Activated T-helper 17 cell treated with anti-CD3 and anti-CD28 coated beads, Interleukin-2, amount 50 U/mL, for 72 hours (primary cell): ENCODE measurements at regions not wholly inside any gene's neighbourhood (a gene's known extent, or its start where the extent isn't known, plus 50 kb on each side); places are given as distances from the start of the nearest gene placed in this dataset.
A peak's percentile ranks its signal among the peaks of the same experiment; 100 is the strongest.
"Not testable (repeated sequence)": the region's sequence is repeated elsewhere in the genome, so short reads cannot be mapped to it uniquely, and the experiment has no call there.

Experiments
- ATAC-seq: fragments of 150-1000 bp; cut with Tn5 transposase; replicated peaks from 2 replicates; pipeline ENCODE4 v1.10.0; 2021; ENCODE audit warnings: mild to moderate bottlenecking, moderate library complexity
- H3K27ac Mint-ChIP-seq: one replicate; pipeline ENCODE4 v1.8.0; 2022; ENCODE audit warnings: mixed read lengths
- H3K27me3 Mint-ChIP-seq: one replicate; pipeline ENCODE4 v1.8.0; 2022; ENCODE audit warnings: mixed read lengths
- H3K36me3 Mint-ChIP-seq: one replicate; pipeline ENCODE4 v1.8.0; 2022; ENCODE audit warnings: low read depth, mild to moderate bottlenecking, mixed read lengths
- H3K4me1 Mint-ChIP-seq: one replicate; pipeline ENCODE4 v1.8.0; 2022; ENCODE audit warnings: mixed read lengths
- H3K4me3 Mint-ChIP-seq: one replicate; pipeline ENCODE4 v1.8.0; 2022; ENCODE audit warnings: mild to moderate bottlenecking, mixed read lengths
- H3K9me3 Mint-ChIP-seq: one replicate; pipeline ENCODE4 v1.8.0; 2022; ENCODE audit warnings: mixed read lengths

- Mint-ChIP-seq H3K4me1 (no peaks in the 10 kb centered on the region), H3K27me3 (peaks cover 7% of the 10 kb centered on the region), H3K4me3 (no peak overlapping the region), H3K9me3 (no peaks in the 10 kb centered on the region), H3K36me3 (no peaks in the 10 kb centered on the region), H3K27ac (no peak overlapping the region)
- peak; percentile 31 for ATAC-seq
Measured at GRCh38 chr13:60267498-60268202, 103.9 kb upstream of the DIAPH3 start.

GRCh38 chr13:60268203-60268555, 104.5 kb upstream of the DIAPH3 start:
- peaks cover 5% of the 10 kb centered on the region for H3K27me3 Mint-ChIP-seq
- H3K9me3 Mint-ChIP-seq = no peaks in the 10 kb centered on the region
- no peaks in the 10 kb centered on the region for H3K4me1 Mint-ChIP-seq
- H3K27ac Mint-ChIP-seq = no peak overlapping the region
- no peak for ATAC-seq
- H3K4me3 Mint-ChIP-seq = no peak overlapping the region
- H3K36me3 Mint-ChIP-seq = no peaks in the 10 kb centered on the region

GRCh38 chr13:60273971-60274527, 110.3 kb upstream of the DIAPH3 start:
- Mint-ChIP-seq H3K9me3 (no peaks in the 10 kb centered on the region), H3K4me1 (no peaks in the 10 kb centered on the region), H3K27me3 (peaks cover 6% of the 10 kb centered on the region), H3K36me3 (no peaks in the 10 kb centered on the region), H3K27ac (no peak overlapping the region), H3K4me3 (no peak overlapping the region)
- no peak for ATAC-seq

- Mint-ChIP-seq H3K27me3 (peaks cover 6% of the 10 kb centered on the region), H3K4me3 (no peak overlapping the region), H3K27ac (no peak overlapping the region), H3K9me3 (no peaks in the 10 kb centered on the region), H3K36me3 (no peaks in the 10 kb centered on the region), H3K4me1 (no peaks in the 10 kb centered on the region)
- ATAC-seq = no peak
Measured at GRCh38 chr13:60274655-60275054, 110.9 kb upstream of the DIAPH3 start.

- H3K27me3 Mint-ChIP-seq = peaks cover 7% of the 10 kb centered on the region
- no peak overlapping the region for H3K4me3 Mint-ChIP-seq
- no peaks in the 10 kb centered on the region for H3K36me3 Mint-ChIP-seq
- H3K9me3 Mint-ChIP-seq = no peaks in the 10 kb centered on the region
- no peak for ATAC-seq
- H3K4me1 Mint-ChIP-seq = no peaks in the 10 kb centered on the region
- H3K27ac Mint-ChIP-seq = no peak overlapping the region
Measured at GRCh38 chr13:60275208-60275607, 111.5 kb upstream of the DIAPH3 start.

GRCh38 chr13:60280524-60280923, 116.5 kb upstream of the TDRD3 start:
- not testable (repeated sequence) for ATAC-seq, H3K36me3 Mint-ChIP-seq, H3K27ac Mint-ChIP-seq, H3K9me3 Mint-ChIP-seq, H3K4me1 Mint-ChIP-seq, H3K4me3 Mint-ChIP-seq
- peaks cover 14% of the 10 kb centered on the region for H3K27me3 Mint-ChIP-seq

- no peak overlapping the region for H3K27ac Mint-ChIP-seq
- no peak for ATAC-seq
- peaks cover 14% of the 10 kb centered on the region for H3K27me3 Mint-ChIP-seq
- no peaks in the 10 kb centered on the region for H3K9me3 Mint-ChIP-seq
- H3K4me3 Mint-ChIP-seq = no peak overlapping the region
- no peaks in the 10 kb centered on the region for H3K36me3 Mint-ChIP-seq
- H3K4me1 Mint-ChIP-seq = no peaks in the 10 kb centered on the region
Measured at GRCh38 chr13:60282186-60282585, 114.8 kb upstream of the TDRD3 start.

GRCh38 chr13:60282708-60283107, 114.3 kb upstream of the TDRD3 start:
- no peaks in the 10 kb centered on the region for H3K9me3 Mint-ChIP-seq
- ATAC-seq = no peak
- H3K4me1 Mint-ChIP-seq = no peaks in the 10 kb centered on the region
- H3K36me3 Mint-ChIP-seq = no peaks in the 10 kb centered on the region
- H3K27me3 Mint-ChIP-seq = peaks cover 14% of the 10 kb centered on the region
- H3K4me3 Mint-ChIP-seq = no peak overlapping the region
- H3K27ac Mint-ChIP-seq = no peak overlapping the region

- H3K4me1 Mint-ChIP-seq = no peaks in the 10 kb centered on the region
- H3K36me3 Mint-ChIP-seq = no peaks in the 10 kb centered on the region
- no peak overlapping the region for H3K27ac Mint-ChIP-seq
- no peak for ATAC-seq
- no peaks in the 10 kb centered on the region for H3K9me3 Mint-ChIP-seq
- H3K4me3 Mint-ChIP-seq = no peak overlapping the region
- H3K27me3 Mint-ChIP-seq = peaks cover 2% of the 10 kb centered on the region
Measured at GRCh38 chr13:60286707-60287106, 110.3 kb upstream of the TDRD3 start.

GRCh38 chr13:60288569-60288968, 108.5 kb upstream of the TDRD3 start:
- H3K27ac Mint-ChIP-seq = no peak overlapping the region
- peaks cover 3% of the 10 kb centered on the region for H3K27me3 Mint-ChIP-seq
- H3K36me3 Mint-ChIP-seq = no peaks in the 10 kb centered on the region
- H3K4me1 Mint-ChIP-seq = no peaks in the 10 kb centered on the region
- H3K4me3 Mint-ChIP-seq = no peak overlapping the region
- H3K9me3 Mint-ChIP-seq = no peaks in the 10 kb centered on the region
- no peak for ATAC-seq

- no peak for ATAC-seq
- Mint-ChIP-seq H3K4me1 (no peaks in the 10 kb centered on the region), H3K9me3 (no peaks in the 10 kb centered on the region), H3K4me3 (no peak overlapping the region), H3K27me3 (peaks cover 14% of the 10 kb centered on the region), H3K27ac (no peak overlapping the region), H3K36me3 (no peaks in the 10 kb centered on the region)
Measured at GRCh38 chr13:60303166-60303565, 93.9 kb upstream of the TDRD3 start.

GRCh38 chr13:60311527-60311926, 85.5 kb upstream of the TDRD3 start:
- ATAC-seq = peak; percentile 19

GRCh38 chr13:60312851-60313505, 84.0 kb upstream of the TDRD3 start:
- Mint-ChIP-seq H3K9me3 (no peaks in the 10 kb centered on the region), H3K27me3 (peaks cover 8% of the 10 kb centered on the region), H3K4me1 (peaks cover 11% of the 10 kb centered on the region), H3K4me3 (no peak overlapping the region), H3K36me3 (no peaks in the 10 kb centered on the region), H3K27ac (no peak overlapping the region)
- ATAC-seq = no peak

More at GRCh38 chr13:60311527-60311926, 85.5 kb upstream of the TDRD3 start:
- H3K36me3 Mint-ChIP-seq = no peaks in the 10 kb centered on the region
- no peak overlapping the region for H3K4me3 Mint-ChIP-seq
- no peak overlapping the region for H3K27ac Mint-ChIP-seq
- peaks cover 3% of the 10 kb centered on the region for H3K27me3 Mint-ChIP-seq
- peaks cover 11% of the 10 kb centered on the region for H3K4me1 Mint-ChIP-seq
- no peaks in the 10 kb centered on the region for H3K9me3 Mint-ChIP-seq

GRCh38 chr13:60318186-60318585, 78.8 kb upstream of the TDRD3 start:
- Mint-ChIP-seq H3K27ac (no peak overlapping the region), H3K4me3 (no peak overlapping the region), H3K27me3 (peaks cover 10% of the 10 kb centered on the region), H3K36me3 (no peaks in the 10 kb centered on the region), H3K4me1 (no peaks in the 10 kb centered on the region), H3K9me3 (no peaks in the 10 kb centered on the region)
- no peak for ATAC-seq

- Mint-ChIP-seq H3K36me3 (no peaks in the 10 kb centered on the region), H3K9me3 (no peaks in the 10 kb centered on the region), H3K4me3 (no peak overlapping the region), H3K4me1 (no peaks in the 10 kb centered on the region), H3K27ac (no peak overlapping the region), H3K27me3 (no peaks in the 10 kb centered on the region)
- no peak for ATAC-seq
Measured at GRCh38 chr13:60324131-60324530, 72.9 kb upstream of the TDRD3 start.
